Stimulated activated CD4-positive, alpha-beta T cell treated with anti-CD3 and anti-CD28 coated beads, Interleukin-4, amount 100 ng/mL, for 24 hours (primary cell): ENCODE measurements at regions not wholly inside any gene's neighbourhood (a gene's known extent, or its start where the extent isn't known, plus 50 kb on each side); places are given as distances from the start of the nearest gene placed in this dataset.
"Not testable (repeated sequence)": the region's sequence is repeated elsewhere in the genome, so short reads cannot be mapped to it uniquely, and the experiment has no call there.

Source experiments
- DNase-seq: peaks from one replicate; pipeline ENCODE4 v3.0.0-alpha.2; 2020

- DNase-seq = no peak
These were observed 116.8 kb downstream of the OTOR start for GRCh38 chr20:16864963-16865362.

- no peak for DNase-seq
These were observed 117.2 kb downstream of the OTOR start for GRCh38 chr20:16865406-16865805.

DNA sequence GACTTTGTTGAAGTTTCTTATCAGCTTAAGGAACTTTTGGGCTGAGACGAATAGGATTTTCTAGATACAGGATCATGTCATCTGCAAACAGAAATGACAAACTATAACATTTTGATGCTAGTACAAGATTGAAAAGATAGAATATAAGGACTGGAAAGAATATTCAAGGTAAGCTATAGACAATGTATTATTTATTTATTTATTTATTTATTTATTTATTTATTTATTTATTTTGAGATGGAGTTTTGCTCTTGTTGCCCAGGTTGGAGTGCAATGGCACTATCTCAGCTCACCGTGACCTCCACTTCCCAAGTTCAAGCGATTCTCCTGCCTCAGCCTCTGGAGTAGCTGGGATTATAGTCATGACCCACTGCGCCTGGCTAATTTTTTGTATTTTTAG is 125.0 kb downstream of the OTOR start:
- DNase-seq = not testable (repeated sequence)

GRCh38 chr20:16877053-16877554 is 128.9 kb downstream of the OTOR start:
- DNase-seq = no peak

- no peak for DNase-seq
These were observed 137.6 kb downstream of the OTOR start for GRCh38 chr20:16885746-16886145.

- DNase-seq = no peak
These were observed 150.3 kb downstream of the OTOR start for GRCh38 chr20:16898433-16898832.

- no peak for DNase-seq
These were observed 154.5 kb downstream of the OTOR start for GRCh38 chr20:16902662-16903061.

GRCh38 chr20:16904751-16905150 is 156.6 kb downstream of the OTOR start:
- DNase-seq = no peak

GRCh38 chr20:16914277-16914676 is 166.1 kb downstream of the OTOR start:
- no peak for DNase-seq

GRCh38 chr20:16916165-16916564 is 168.0 kb downstream of the OTOR start:
- DNase-seq = no peak

DNA sequence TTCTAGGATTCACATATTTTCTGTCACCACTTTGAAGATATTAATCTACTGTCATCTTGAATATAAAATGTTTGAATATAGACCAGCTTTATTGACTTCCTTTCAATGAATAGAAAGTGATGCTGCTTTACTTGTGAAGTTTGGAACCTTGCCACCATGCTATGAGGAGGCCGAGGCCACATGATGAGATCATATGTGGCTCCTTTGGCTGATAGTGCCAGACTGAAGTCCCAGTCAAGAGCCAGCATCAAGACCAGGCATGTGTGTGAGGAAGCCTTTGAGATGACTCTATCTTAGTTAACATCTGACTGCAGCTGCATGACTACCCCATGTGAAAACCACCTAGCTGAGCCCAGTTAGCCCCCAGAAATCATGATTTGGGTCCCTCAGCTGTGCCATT is 169.5 kb downstream of the OTOR start:
- no peak for DNase-seq

DNA sequence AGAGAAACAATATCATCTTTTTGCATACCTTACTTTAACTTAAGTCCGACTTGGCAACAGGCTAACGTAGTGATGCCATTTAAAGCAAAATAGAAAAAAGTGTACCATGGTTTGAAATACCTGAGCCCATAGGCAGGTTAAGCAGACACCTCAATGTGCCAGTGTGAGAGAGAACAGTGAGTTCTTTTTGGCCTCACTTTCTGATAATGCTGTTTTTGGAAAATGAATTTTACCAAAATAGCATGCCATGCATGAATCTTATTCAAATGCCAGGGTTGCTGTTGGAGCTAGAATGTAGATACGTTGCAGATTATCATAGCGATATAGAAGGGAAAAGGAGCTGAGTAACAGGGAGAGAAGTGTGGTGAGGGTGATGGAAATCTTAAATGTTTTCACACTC is 170.2 kb downstream of the OTOR start:
- no peak for DNase-seq

DNA sequence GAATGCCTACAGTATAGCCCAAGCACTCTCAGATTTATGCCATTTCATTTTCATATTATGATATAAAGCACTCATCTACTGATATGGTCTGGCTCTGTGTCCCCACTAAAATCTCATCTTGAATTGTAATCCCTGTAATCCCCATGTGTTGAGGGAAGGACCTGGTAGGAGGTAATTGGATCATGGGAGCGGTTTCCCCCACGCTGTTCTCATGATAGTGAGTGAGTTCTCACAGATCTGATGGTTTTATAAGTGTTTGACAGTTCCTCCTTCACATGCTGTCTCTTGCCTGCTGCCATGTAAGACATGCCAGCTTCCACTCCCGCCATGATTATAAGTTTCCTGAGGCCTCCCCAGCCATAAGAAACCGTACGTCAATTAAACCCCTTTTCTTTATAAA is 171.7 kb downstream of the OTOR start:
- no peak for DNase-seq

GRCh38 chr20:16922834-16923233 is 174.7 kb downstream of the OTOR start:
- DNase-seq = no peak

DNA sequence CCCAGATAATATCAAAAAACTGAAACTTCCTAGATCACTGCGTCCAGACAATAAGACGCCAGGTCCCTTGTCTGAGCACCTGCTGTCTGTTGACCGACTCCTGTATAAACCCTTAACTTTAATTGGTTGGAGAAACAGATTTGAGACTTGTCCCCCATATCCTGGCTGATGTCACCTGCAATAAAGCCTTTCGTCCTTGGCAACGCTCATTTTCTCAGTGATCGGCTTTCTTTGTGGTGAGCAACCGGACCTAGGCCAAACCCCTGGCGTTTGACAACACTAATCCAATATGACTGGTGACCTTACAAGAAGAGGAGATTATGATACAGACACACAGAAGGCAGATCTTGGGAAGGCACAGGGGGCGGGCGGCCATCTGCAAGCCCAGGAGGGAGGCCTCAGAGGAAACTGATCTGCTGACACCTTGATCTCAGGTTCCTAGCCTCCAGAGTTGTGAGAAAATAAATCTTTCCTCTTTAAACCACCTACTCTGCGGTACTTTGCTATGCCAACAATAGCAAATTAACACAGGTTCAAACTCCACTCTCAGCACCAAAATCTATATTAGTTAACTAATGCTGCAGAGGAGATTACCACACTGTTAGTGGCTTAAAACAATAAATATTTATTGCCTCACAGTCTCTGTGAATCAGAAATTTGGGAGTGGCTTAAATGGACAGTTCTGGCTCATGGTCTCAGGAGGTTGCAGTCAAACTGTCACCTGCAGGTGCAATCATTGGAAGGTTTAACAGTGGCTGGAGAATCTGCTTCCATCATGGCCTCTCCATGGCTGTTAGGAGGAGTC is 178.7 kb downstream of the OTOR start:
- no peak for DNase-seq

DNA sequence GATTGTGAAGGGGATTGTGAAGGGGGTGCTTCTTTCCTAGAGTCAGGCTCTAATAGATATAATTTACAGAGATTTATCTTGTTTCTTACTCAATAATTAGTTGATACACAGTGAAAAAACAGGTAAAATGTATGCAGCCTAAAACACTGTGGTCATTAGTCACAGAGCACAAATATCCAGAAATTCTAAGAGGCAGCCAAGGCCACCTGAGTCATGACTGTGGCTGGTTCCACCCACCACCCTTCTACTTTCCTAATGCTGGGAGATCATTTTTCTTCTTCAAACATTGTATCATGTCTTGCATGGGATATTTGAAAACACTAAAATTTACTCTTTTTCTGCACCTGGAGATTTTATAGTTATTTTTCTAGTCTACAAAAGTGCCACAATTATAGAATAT is 181.6 kb downstream of the OTOR start:
- no peak for DNase-seq

GRCh38 chr20:16930656-16931055 is 182.5 kb downstream of the OTOR start:
- no peak for DNase-seq

DNA sequence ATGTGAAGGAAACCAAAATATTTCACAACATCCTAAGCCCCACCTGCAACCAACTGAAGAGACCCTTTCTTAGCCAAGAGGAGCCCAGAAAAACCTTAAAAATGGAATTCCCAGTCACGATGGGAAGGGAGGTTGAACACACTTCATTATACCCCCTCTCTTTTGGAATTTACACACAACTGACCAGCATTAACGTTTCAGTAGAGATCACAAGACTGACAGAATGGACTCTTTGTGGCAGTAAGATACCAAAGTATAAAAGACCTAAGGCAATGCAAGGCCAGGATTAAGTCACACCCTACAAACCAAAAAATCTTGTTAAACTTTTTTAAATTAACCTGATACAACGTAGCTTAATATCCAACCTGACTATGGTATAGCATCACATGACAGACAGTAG is 190.9 kb downstream of the OTOR start:
- DNase-seq = no peak

DNA sequence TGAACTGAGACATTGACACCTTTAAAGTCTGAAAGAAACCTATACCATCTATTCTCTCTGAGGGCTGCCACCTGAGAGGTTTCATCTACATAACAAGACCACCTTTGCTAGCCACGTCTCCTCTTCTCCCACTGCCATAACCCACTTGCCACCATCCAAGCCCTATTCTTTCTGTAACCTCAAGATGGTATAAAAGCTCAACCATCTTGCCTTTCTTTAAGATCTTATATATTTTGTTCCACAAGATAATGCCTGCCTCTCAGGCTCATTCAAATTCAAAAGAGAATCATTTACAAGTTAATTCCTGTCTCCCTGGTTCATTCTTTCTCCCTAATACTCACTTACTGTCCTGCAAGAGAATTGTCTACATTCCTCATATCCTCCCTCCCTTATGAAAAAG is 192.5 kb downstream of the OTOR start:
- DNase-seq = no peak

DNA sequence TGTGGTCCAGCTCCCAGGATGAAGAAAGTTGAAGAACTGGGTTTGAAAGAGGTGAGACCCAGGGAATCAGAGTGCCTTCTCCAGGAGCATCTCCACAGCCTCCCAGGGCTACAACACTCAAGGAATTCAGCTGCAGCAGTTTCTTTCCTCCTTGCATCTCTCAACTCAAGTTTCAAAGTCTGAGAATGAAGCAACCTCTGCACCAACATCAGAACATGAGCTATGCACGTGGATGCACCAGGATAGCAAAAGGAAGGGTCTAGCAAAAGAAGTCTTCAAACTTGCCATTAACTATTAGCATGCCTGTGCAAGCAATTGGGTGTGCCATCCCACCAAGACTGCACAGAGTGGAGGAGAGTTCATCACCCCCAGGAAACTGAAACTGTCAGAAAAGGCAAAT is 193.9 kb downstream of the OTOR start:
- no peak for DNase-seq

- no peak for DNase-seq
These were observed 194.6 kb downstream of the OTOR start for GRCh38 chr20:16942756-16943155.

DNA sequence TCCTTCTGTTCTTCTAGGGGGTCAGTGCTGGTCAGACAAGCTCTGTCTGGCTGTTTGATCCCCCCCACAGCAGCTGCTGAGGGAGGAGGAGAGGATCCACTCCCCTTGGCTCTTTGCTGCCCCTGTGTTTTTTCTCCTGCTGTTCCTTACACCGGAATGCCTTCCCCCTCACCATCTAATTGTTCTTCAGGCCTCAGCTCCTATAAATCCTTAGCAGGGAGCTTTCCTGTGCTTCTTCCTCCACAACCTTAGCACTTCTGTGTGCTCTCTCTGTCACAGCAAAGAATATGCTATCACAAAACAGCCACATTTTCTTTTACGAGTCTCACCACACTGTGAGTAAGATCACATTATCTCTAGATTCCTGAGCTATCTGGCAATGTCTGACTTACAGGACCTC is 196.6 kb downstream of the OTOR start:
- no peak for DNase-seq

GRCh38 chr20:16945619-16946018 is 197.5 kb downstream of the OTOR start:
- no peak for DNase-seq

DNA sequence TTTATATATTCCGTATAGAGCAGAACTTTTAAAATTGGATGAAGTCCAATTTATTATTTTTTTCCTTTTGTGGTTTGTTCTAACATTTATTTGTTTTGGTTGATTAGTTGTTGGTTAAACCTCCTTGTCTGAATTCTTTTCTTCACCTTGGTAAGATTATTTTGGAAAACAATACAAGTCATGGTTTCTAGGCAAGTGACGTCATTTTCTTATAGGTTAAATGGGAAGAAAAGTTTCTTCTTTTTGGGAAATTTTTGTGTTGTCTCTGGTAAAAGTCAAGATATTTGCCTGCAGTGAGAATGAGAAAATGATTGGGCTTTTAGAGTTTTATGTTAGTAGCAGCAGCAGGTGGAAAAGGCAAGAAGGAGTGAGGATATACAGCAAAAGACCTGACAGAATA is 197.9 kb downstream of the OTOR start:
- DNase-seq = no peak

DNA sequence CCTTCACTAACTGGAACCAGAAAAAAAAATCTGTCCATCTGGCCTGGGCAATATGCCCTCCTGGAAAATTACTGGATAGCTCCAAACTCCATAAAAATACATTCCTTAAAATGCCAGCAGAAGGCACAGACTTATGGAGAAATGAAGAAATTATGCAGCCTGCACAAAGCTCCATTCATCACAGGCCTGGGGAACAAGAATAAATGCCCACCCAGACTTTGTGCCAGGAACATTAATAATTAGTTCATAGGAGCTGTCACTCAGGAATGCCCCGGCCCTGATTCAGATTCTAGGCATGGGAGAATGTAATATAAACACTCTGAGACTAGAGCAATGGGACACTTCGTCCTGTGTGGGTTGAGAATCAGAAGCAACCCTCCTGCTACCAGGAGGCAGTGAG is 199.3 kb downstream of the OTOR start:
- no peak for DNase-seq
